SK-N-SH (cell line): ENCODE measurements at regions not wholly inside any gene's neighbourhood (a gene's known extent, or its start where the extent isn't known, plus 50 kb on each side); places are given as distances from the start of the nearest gene placed in this dataset.

Experiments
- CTCF ChIA-PET: fragments of 300-600, 350-600 bp; formaldehyde crosslinking; extraction: SDS; loops from one replicate; lab custom pipeline; 2021; lab: Yijun Ruan, JAX
- POLR2A ChIA-PET: fragments of 350-600 bp; sonication (Branson Sonifier 250); formaldehyde crosslinking; extraction: SDS; loops from one replicate; lab custom pipeline; 2020; ENCODE audit warnings: antibody characterized with exemption, inconsistent platforms; lab: Yijun Ruan, JAX
- DNase-seq: peaks from one replicate; pipeline ENCODE4 v3.0.0; 2012
- H2AFZ ChIP-seq: fragments of 200-600 bp; sonication (generic); 2 replicates; pipeline ENCODE4 v1.8.1; 2016; ENCODE audit warnings: antibody characterized with exemption, mild to moderate bottlenecking, low read depth
- H3F3A ChIP-seq: fragments of 200-600 bp; sonication (generic); replicated peaks from 2 replicates; pipeline ENCODE3; 2016; ENCODE audit warnings: antibody characterized with exemption, mild to moderate bottlenecking; ENCODE audit not compliant: insufficient read depth
- H3K27ac ChIP-seq, 2 experiments: fragments of 200-500 bp in 1 of 2; fragments of 200-600 bp in 1 of 2; sonication (Bioruptor generic) in 1 of 2; sonication (generic), shearing (Covaris generic) in 1 of 2; 2 replicates each; pipeline versions ENCODE4 v1.5.1 to v1.6.1; 2014 to 2016; ENCODE audit warnings: low read depth in 2 of 2, inconsistent platforms in 1 of 2, low read length in 1 of 2, mild to moderate bottlenecking in 1 of 2, mixed read lengths in 1 of 2
- H3K27me3 ChIP-seq: fragments of 200-600 bp; sonication (generic), shearing (Covaris generic); 2 replicates; pipeline ENCODE4 v1.6.1; 2016; ENCODE audit warnings: mixed run types; ENCODE audit not compliant: insufficient read depth
- H3K36me3 ChIP-seq, 2 experiments: fragments of 200-500 bp in 1 of 2; fragments of 200-600 bp in 1 of 2; sonication (Bioruptor generic) in 1 of 2; sonication (generic) in 1 of 2; replicated peaks in 1 of 2; 2 replicates each; pipeline versions ENCODE3 to v1.5.1; 2014 to 2016; ENCODE audit warnings: low read length in 1 of 2, mild to moderate bottlenecking in 1 of 2; ENCODE audit not compliant: insufficient read depth in 2 of 2, control insufficient read depth in 1 of 2
- H3K4me1 ChIP-seq, 2 experiments: fragments of 200-500 bp in 1 of 2; fragments of 200-600 bp in 1 of 2; sonication (Bioruptor generic) in 1 of 2; sonication (generic), shearing (Covaris generic) in 1 of 2; 2 replicates each; pipeline versions ENCODE4 v1.5.1 to v1.6.1; 2014 to 2016; ENCODE audit warnings: low read depth in 1 of 2, low read length in 1 of 2, mixed run types in 1 of 2; ENCODE audit not compliant: insufficient read depth in 2 of 2, control insufficient read depth in 1 of 2
- H3K4me2 ChIP-seq: fragments of 200-600 bp; sonication (generic), shearing (Covaris generic); 2 replicates; pipeline ENCODE4 v1.6.1; 2017; ENCODE audit warnings: mixed run types
- H3K4me3 ChIP-seq, 2 experiments: fragments of 200-500 bp in 1 of 2; fragments of 200-600 bp in 1 of 2; sonication (Bioruptor generic) in 1 of 2; sonication (generic), shearing (Covaris generic) in 1 of 2; 2 replicates each; pipeline versions ENCODE4 v1.5.1 to v1.8.1; 2014 to 2016; ENCODE audit warnings: low read depth in 2 of 2, inconsistent platforms in 1 of 2, low read length in 1 of 2, mild to moderate bottlenecking in 1 of 2, mixed read lengths in 1 of 2, moderate library complexity in 1 of 2
- H3K79me2 ChIP-seq: fragments of 200-600 bp; sonication (generic); 2 replicates; pipeline ENCODE4 v1.8.1; 2017; ENCODE audit warnings: mild to moderate bottlenecking; ENCODE audit not compliant: insufficient read depth
- H3K9ac ChIP-seq: fragments of 200-600 bp; sonication (generic); 2 replicates; pipeline ENCODE4 v1.6.1; 2017; ENCODE audit warnings: mixed run types
- H3K9me2 ChIP-seq: fragments of 200-600 bp; sonication (generic); 2 replicates; pipeline ENCODE4 v1.6.1; 2017; ENCODE audit warnings: mixed run types
- H3K9me3 ChIP-seq: fragments of 200-600 bp; sonication (generic); 2 replicates; pipeline ENCODE4 v1.6.1; 2017; ENCODE audit warnings: mixed run types, mild to moderate bottlenecking, moderate library complexity
- H4K20me1 ChIP-seq: fragments of 200-600 bp; sonication (generic); 2 replicates; pipeline ENCODE4 v1.6.1; 2017; ENCODE audit warnings: mild to moderate bottlenecking, mixed run types; ENCODE audit not compliant: insufficient read depth
- CHD2 ChIP-seq: fragments of 150-350 bp; IDR thresholded peaks from 2 replicates; pipeline ENCODE4 v1.6.1; 2018; ENCODE audit warnings: low read length; ENCODE audit not compliant: partially characterized antibody
- EP300 ChIP-seq, 2 experiments: IDR thresholded peaks; 2 replicates each; pipeline versions ENCODE4 v1.4.0 to v1.6.1; 2012; ENCODE audit warnings: borderline replicate concordance in 1 of 2, low read depth in 1 of 2, low read length in 1 of 2
- EZH2phosphoT487 ChIP-seq: fragments of 200-600 bp; sonication (generic); IDR thresholded peaks from 2 replicates; pipeline ENCODE4 v1.6.1; 2017; ENCODE audit warnings: low read depth, mixed run types, mild to moderate bottlenecking, antibody characterized with exemption, moderate library complexity, borderline replicate concordance
- FOSL2 ChIP-seq: IDR thresholded peaks from 2 replicates; pipeline ENCODE4 v1.4.0; 2012; ENCODE audit warnings: low read depth, mild to moderate bottlenecking, moderate library complexity, borderline replicate concordance
- FOXJ3 ChIP-seq: sonication (generic); formaldehyde crosslinking; IDR thresholded peaks from 2 replicates; pipeline ENCODE4 v1.5.1; 2020; ENCODE audit warnings: mild to moderate bottlenecking, missing genetic modification reagents
- GABPA ChIP-seq: IDR thresholded peaks from 2 replicates; pipeline ENCODE4 v1.4.0; 2012; ENCODE audit warnings: low read depth, mild to moderate bottlenecking
- GATA2 ChIP-seq: sonication (generic); formaldehyde crosslinking; IDR thresholded peaks from 2 replicates; pipeline ENCODE4 v1.5.0; 2020; ENCODE audit warnings: mild to moderate bottlenecking, missing genetic modification reagents
- NRF1 ChIP-seq: IDR thresholded peaks from 2 replicates; pipeline ENCODE4 v1.6.1; 2012; ENCODE audit warnings: low read depth, mild to moderate bottlenecking, low read length
- POLR2AphosphoS5 ChIP-seq: IDR thresholded peaks from 2 replicates; pipeline ENCODE4 v1.6.1; 2012; ENCODE audit warnings: low read depth, low read length
- RAD21 ChIP-seq: IDR thresholded peaks from 2 replicates; pipeline ENCODE4 v1.6.1; 2012; ENCODE audit warnings: mild to moderate bottlenecking, low read length
- RFX5 ChIP-seq: IDR thresholded peaks from 2 replicates; pipeline ENCODE4 v1.6.1; 2012; ENCODE audit warnings: mild to moderate bottlenecking, improper control_type of control experiment, low read length
- SIN3A ChIP-seq: IDR thresholded peaks from 2 replicates; pipeline ENCODE4 v1.6.1; 2012; ENCODE audit warnings: low read depth, mild to moderate bottlenecking, low read length, moderate library complexity, borderline replicate concordance
- SMC3 ChIP-seq: IDR thresholded peaks from 2 replicates; pipeline ENCODE4 v1.6.1; 2012; ENCODE audit warnings: low read depth, low read length, improper control_type of control experiment
- TAF1 ChIP-seq: IDR thresholded peaks from 2 replicates; pipeline ENCODE4 v1.6.1; 2012; ENCODE audit warnings: low read depth, mild to moderate bottlenecking, low read length, moderate library complexity, borderline replicate concordance
- YY1 ChIP-seq: IDR thresholded peaks from 2 replicates; pipeline ENCODE4 v1.4.0; 2012; ENCODE audit warnings: low read depth, mild to moderate bottlenecking
- WGBS: methylation state at CpG from one replicate; pipeline ENCODE4 v1.1.6; 2017; ENCODE audit warnings: low lambda C conversion rate; 5-methylcytosine and 5-hydroxymethylcytosine counted together
- TF ChIP-seq, protein P1 (sequence below): IDR thresholded peaks from 2 replicates; pipeline ENCODE4 v1.6.1; 2012; ENCODE audit warnings: mild to moderate bottlenecking, low read depth, low read length, moderate library complexity
- TF ChIP-seq, protein P2 (sequence below): fragments of 200-600 bp; sonication (generic); IDR thresholded peaks from 2 replicates; pipeline ENCODE4 v1.6.1; 2017; ENCODE audit warnings: antibody characterized with exemption, mild to moderate bottlenecking, moderate library complexity

DNA sequence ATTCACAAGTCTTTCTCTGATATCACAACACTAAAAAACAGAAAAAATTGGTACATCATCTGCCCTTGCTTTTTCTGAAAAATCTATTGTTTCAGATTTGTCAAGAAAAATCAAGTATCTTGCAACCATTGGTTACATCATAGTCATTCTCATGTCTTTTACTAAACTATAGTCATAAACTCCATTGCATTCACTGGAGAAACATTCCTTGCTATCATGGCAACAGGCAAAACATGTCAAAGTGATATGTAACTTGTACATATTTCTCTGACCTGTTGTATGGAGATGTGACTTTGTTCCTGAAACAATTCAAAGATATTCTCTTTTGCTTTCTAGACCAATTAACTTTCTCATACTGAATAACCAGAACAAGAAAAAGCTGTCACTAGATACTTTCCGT, 121.9 kb upstream of the ANK2 start:
- no peak overlapping the region for H3K9ac ChIP-seq
- H3K36me3 ChIP-seq = no peaks in the 10 kb centered on the region
- no peak overlapping the region for H2AFZ ChIP-seq
- POLR2A ChIA-PET = no interaction called here
- no peaks in the 10 kb centered on the region; a peak in 1 of 4 replicates for H3K4me1 ChIP-seq
- no peak for DNase-seq
- TF ChIP-seq, protein P1, sequence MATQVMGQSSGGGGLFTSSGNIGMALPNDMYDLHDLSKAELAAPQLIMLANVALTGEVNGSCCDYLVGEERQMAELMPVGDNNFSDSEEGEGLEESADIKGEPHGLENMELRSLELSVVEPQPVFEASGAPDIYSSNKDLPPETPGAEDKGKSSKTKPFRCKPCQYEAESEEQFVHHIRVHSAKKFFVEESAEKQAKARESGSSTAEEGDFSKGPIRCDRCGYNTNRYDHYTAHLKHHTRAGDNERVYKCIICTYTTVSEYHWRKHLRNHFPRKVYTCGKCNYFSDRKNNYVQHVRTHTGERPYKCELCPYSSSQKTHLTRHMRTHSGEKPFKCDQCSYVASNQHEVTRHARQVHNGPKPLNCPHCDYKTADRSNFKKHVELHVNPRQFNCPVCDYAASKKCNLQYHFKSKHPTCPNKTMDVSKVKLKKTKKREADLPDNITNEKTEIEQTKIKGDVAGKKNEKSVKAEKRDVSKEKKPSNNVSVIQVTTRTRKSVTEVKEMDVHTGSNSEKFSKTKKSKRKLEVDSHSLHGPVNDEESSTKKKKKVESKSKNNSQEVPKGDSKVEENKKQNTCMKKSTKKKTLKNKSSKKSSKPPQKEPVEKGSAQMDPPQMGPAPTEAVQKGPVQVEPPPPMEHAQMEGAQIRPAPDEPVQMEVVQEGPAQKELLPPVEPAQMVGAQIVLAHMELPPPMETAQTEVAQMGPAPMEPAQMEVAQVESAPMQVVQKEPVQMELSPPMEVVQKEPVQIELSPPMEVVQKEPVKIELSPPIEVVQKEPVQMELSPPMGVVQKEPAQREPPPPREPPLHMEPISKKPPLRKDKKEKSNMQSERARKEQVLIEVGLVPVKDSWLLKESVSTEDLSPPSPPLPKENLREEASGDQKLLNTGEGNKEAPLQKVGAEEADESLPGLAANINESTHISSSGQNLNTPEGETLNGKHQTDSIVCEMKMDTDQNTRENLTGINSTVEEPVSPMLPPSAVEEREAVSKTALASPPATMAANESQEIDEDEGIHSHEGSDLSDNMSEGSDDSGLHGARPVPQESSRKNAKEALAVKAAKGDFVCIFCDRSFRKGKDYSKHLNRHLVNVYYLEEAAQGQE = no peak
- TF ChIP-seq RFX5 (no peak), SMC3 (no peak), RAD21 (no peak), FOSL2 (no peak), SIN3A (no peak), NRF1 (no peak), CHD2 (no peak), POLR2AphosphoS5 (no peak), GATA2 (CRISPR knock-in tag) (no peak), FOXJ3 (no peak), TAF1 (no peak), YY1 (no peak), EZH2phosphoT487 (no peak), EP300 (IDR thresholded peaks at IDR 0.05; ENCODE audit: borderline replicate concordance in 1 of 2, low read depth in 1 of 2, low read length in 1 of 2) (no peak), GABPA (no peak)
- TF ChIP-seq, protein P2, sequence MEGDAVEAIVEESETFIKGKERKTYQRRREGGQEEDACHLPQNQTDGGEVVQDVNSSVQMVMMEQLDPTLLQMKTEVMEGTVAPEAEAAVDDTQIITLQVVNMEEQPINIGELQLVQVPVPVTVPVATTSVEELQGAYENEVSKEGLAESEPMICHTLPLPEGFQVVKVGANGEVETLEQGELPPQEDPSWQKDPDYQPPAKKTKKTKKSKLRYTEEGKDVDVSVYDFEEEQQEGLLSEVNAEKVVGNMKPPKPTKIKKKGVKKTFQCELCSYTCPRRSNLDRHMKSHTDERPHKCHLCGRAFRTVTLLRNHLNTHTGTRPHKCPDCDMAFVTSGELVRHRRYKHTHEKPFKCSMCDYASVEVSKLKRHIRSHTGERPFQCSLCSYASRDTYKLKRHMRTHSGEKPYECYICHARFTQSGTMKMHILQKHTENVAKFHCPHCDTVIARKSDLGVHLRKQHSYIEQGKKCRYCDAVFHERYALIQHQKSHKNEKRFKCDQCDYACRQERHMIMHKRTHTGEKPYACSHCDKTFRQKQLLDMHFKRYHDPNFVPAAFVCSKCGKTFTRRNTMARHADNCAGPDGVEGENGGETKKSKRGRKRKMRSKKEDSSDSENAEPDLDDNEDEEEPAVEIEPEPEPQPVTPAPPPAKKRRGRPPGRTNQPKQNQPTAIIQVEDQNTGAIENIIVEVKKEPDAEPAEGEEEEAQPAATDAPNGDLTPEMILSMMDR = no peak
- TF ChIP-seq, all 33 proteins: peak for 0
- no peak overlapping the region for H3K27ac ChIP-seq
- H3K4me3 ChIP-seq = no peak overlapping the region
- 87% methylated on average over 1 of the region's 1 CpG for WGBS
- no peaks in the 10 kb centered on the region for H4K20me1 ChIP-seq
- H3K9me3 ChIP-seq = no peaks in the 10 kb centered on the region
- no peaks in the 10 kb centered on the region for H3K79me2 ChIP-seq
- H3K27me3 ChIP-seq = no peaks in the 10 kb centered on the region
- CTCF ChIA-PET = interaction anchor here (1.2 to 7.5 kb wide), 3 partner anchors 13 to 68 kb away, joined by 3 to 63 read pairs (median 3); no protein-coding TSS in a partner anchor
- no peaks in the 10 kb centered on the region for H3K9me2 ChIP-seq
- H3K4me2 ChIP-seq = no peak overlapping the region
- H3F3A ChIP-seq = no peaks in the 10 kb centered on the region
